Embryonic facial prominence (tissue), 1 donor: ENCODE measurements at regions not wholly inside any gene's neighbourhood (a gene's known extent, or its start where the extent isn't known, plus 50 kb on each side); places are given as distances from the start of the nearest gene placed in this dataset.
"Not testable (repeated sequence)": the region's sequence is repeated elsewhere in the genome, so short reads cannot be mapped to it uniquely, and the experiment has no call there.

Source experiments
- DNase-seq: peaks from one replicate; pipeline ENCODE4 v3.0.0-alpha.2; 2016; ENCODE audit errors: extremely low spot score

GRCh38 chr15:62503451-62503850 lies 338.4 kb upstream of the C2CD4B start:
- no peak for DNase-seq

- DNase-seq: no peak
Measured at GRCh38 chr15:62505762-62506161, 340.7 kb upstream of the C2CD4B start.

GRCh38 chr15:62506217-62506805 lies 341.2 kb upstream of the C2CD4B start:
- no peak for DNase-seq

- no peak for DNase-seq
Measured at GRCh38 chr15:62509395-62509958, 344.4 kb upstream of the C2CD4B start.

GRCh38 chr15:62510791-62511190 lies 345.7 kb upstream of the C2CD4B start:
- DNase-seq: no peak

GRCh38 chr15:62512904-62513303 lies 347.8 kb upstream of the C2CD4B start:
- DNase-seq: no peak

GRCh38 chr15:62513893-62514292 lies 348.8 kb upstream of the C2CD4B start:
- DNase-seq: no peak

- DNase-seq: no peak
Measured at GRCh38 chr15:62515696-62516395, 350.8 kb upstream of the C2CD4B start.

GRCh38 chr15:62517541-62517940 lies 352.5 kb upstream of the C2CD4B start:
- DNase-seq: no peak

GRCh38 chr15:62518666-62519065 lies 353.6 kb upstream of the C2CD4B start:
- DNase-seq: not testable (repeated sequence)

- no peak for DNase-seq
Measured at GRCh38 chr15:62519900-62520299, 354.8 kb upstream of the C2CD4B start.

- DNase-seq: no peak
Measured at GRCh38 chr15:62520887-62521286, 355.8 kb upstream of the C2CD4B start.

GRCh38 chr15:62521396-62521795 lies 356.3 kb upstream of the C2CD4B start:
- DNase-seq: no peak

- no peak for DNase-seq
Measured at GRCh38 chr15:62524848-62525247, 359.8 kb upstream of the C2CD4B start.

GRCh38 chr15:62527387-62527786 lies 362.3 kb upstream of the C2CD4B start:
- no peak for DNase-seq

GRCh38 chr15:62528505-62528904 lies 363.4 kb upstream of the C2CD4B start:
- no peak for DNase-seq

- DNase-seq: no peak
Measured at GRCh38 chr15:62532367-62532766, 367.3 kb upstream of the C2CD4B start.

GRCh38 chr15:62533687-62534086 lies 368.6 kb upstream of the C2CD4B start:
- no peak for DNase-seq

GRCh38 chr15:62534996-62535395 lies 369.9 kb upstream of the C2CD4B start:
- DNase-seq: no peak

- no peak for DNase-seq
Measured at GRCh38 chr15:62539236-62539635, 374.2 kb upstream of the C2CD4B start.

GRCh38 chr15:62541250-62541649 lies 376.2 kb upstream of the C2CD4B start:
- DNase-seq: no peak

- DNase-seq: no peak
Measured at GRCh38 chr15:62541846-62542245, 376.8 kb upstream of the C2CD4B start.

- no peak for DNase-seq
Measured at GRCh38 chr15:62544446-62544845, 379.4 kb upstream of the C2CD4B start.
